ENCODE measurements at regions not wholly inside any gene's neighbourhood (a gene's known extent, or its start where the extent isn't known, plus 50 kb on each side); places are given as distances from the start of the nearest gene placed in this dataset.

GRCh38 chr3:115476472-115476871 lies 146.8 kb upstream of the GAP43 start:
- DNase-seq (ENCODE audit: low read depth) (no peak), FAIRE-seq (no peak)
- Histone ChIP-seq H3K36me3 (ENCODE audit: control insufficient read depth, insufficient read depth, low read length) (no peaks in the 10 kb centered on the region), H3K4me3 (ENCODE audit: low read depth, low read length) (no peak overlapping the region), H3K27me3 (ENCODE audit: control insufficient read depth, insufficient read depth, low read length) (no peaks in the 10 kb centered on the region)
- TF ChIP-seq CTCF (IDR thresholded peaks at IDR 0.05; ENCODE audit: insufficient read depth, low read length, severe bottlenecking) = no peak

- no peak for FAIRE-seq
- H3K36me3 ChIP-seq (ENCODE audit: control insufficient read depth, insufficient read depth, low read length) = no peaks in the 10 kb centered on the region
- no peak for TF ChIP-seq CTCF (IDR thresholded peaks at IDR 0.05; ENCODE audit: insufficient read depth, low read length, severe bottlenecking)
- no peak overlapping the region for H3K4me3 ChIP-seq (ENCODE audit: low read depth, low read length)
- no peaks in the 10 kb centered on the region for H3K27me3 ChIP-seq (ENCODE audit: control insufficient read depth, insufficient read depth, low read length)
- DNase-seq (ENCODE audit: low read depth) = no peak
These were observed 145.0 kb upstream of the GAP43 start for GRCh38 chr3:115478359-115478758.

- Histone ChIP-seq H3K27me3 (ENCODE audit: control insufficient read depth, insufficient read depth, low read length) (no peaks in the 10 kb centered on the region), H3K36me3 (ENCODE audit: control insufficient read depth, insufficient read depth, low read length) (no peaks in the 10 kb centered on the region), H3K4me3 (ENCODE audit: low read depth, low read length) (no peak overlapping the region)
- FAIRE-seq (no peak), DNase-seq (ENCODE audit: low read depth) (no peak)
- no peak for TF ChIP-seq CTCF (IDR thresholded peaks at IDR 0.05; ENCODE audit: insufficient read depth, low read length, severe bottlenecking)
These were observed 136.4 kb upstream of the GAP43 start for GRCh38 chr3:115486880-115487279.

- no peaks in the 10 kb centered on the region for H3K27me3 ChIP-seq (ENCODE audit: control insufficient read depth, insufficient read depth, low read length)
- no peak overlapping the region for H3K4me3 ChIP-seq (ENCODE audit: low read depth, low read length)
- no peak for FAIRE-seq
- no peak for TF ChIP-seq CTCF (IDR thresholded peaks at IDR 0.05; ENCODE audit: insufficient read depth, low read length, severe bottlenecking)
- DNase-seq (ENCODE audit: low read depth) = no peak
- H3K36me3 ChIP-seq (ENCODE audit: control insufficient read depth, insufficient read depth, low read length) = no peaks in the 10 kb centered on the region
These were observed 135.3 kb upstream of the GAP43 start for GRCh38 chr3:115487968-115488367.

- DNase-seq (ENCODE audit: low read depth) (no peak), FAIRE-seq (no peak)
- Histone ChIP-seq H3K36me3 (ENCODE audit: control insufficient read depth, insufficient read depth, low read length) (no peaks in the 10 kb centered on the region), H3K27me3 (ENCODE audit: control insufficient read depth, insufficient read depth, low read length) (no peaks in the 10 kb centered on the region), H3K4me3 (ENCODE audit: low read depth, low read length) (no peak overlapping the region)
- no peak for TF ChIP-seq CTCF (IDR thresholded peaks at IDR 0.05; ENCODE audit: insufficient read depth, low read length, severe bottlenecking)
These were observed 134.9 kb upstream of the GAP43 start for GRCh38 chr3:115488409-115488808.

- DNase-seq (ENCODE audit: low read depth) = no peak
- H3K36me3 ChIP-seq (ENCODE audit: control insufficient read depth, insufficient read depth, low read length) = no peaks in the 10 kb centered on the region
- FAIRE-seq = no peak
- H3K4me3 ChIP-seq (ENCODE audit: low read depth, low read length) = no peak overlapping the region
- no peaks in the 10 kb centered on the region for H3K27me3 ChIP-seq (ENCODE audit: control insufficient read depth, insufficient read depth, low read length)
- TF ChIP-seq CTCF (IDR thresholded peaks at IDR 0.05; ENCODE audit: insufficient read depth, low read length, severe bottlenecking) = no peak
These were observed 128.5 kb upstream of the GAP43 start for GRCh38 chr3:115494826-115495225.

Measured in bronchial epithelial cell (primary cell).